GM12873 (cell line): ENCODE measurements at regions not wholly inside any gene's neighbourhood (a gene's known extent, or its start where the extent isn't known, plus 50 kb on each side); places are given as distances from the start of the nearest gene placed in this dataset.

Experiments
- TF ChIP-seq, protein P1 (sequence below): IDR thresholded peaks from 2 replicates; pipeline ENCODE4 v1.5.1; 2012; ENCODE audit warnings: low read depth, mild to moderate bottlenecking, moderate library complexity, low read length, control low read depth; ENCODE audit not compliant: insufficient read depth; ENCODE audit errors: missing control alignments

DNA sequence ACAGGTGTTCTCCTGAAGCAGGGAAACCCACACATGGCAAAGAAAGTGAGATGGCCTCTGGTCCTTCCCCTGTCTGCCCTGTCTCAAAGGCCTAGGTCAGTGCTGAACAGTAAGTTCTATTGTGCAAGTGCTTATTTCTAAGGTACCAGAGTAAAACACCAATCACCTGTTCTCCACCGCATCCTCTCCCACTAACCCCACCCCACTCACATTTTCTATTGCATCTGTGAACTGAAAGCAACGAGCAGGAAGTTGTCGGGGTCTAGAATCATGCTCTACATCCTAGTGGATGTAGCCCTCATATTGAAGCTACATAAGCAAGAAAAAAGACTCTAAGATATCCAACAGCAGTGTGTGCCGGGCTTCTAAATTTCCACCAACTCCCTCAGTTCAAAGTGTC, 265.9 kb downstream of the ENC1 start:
- TF ChIP-seq, protein P1, sequence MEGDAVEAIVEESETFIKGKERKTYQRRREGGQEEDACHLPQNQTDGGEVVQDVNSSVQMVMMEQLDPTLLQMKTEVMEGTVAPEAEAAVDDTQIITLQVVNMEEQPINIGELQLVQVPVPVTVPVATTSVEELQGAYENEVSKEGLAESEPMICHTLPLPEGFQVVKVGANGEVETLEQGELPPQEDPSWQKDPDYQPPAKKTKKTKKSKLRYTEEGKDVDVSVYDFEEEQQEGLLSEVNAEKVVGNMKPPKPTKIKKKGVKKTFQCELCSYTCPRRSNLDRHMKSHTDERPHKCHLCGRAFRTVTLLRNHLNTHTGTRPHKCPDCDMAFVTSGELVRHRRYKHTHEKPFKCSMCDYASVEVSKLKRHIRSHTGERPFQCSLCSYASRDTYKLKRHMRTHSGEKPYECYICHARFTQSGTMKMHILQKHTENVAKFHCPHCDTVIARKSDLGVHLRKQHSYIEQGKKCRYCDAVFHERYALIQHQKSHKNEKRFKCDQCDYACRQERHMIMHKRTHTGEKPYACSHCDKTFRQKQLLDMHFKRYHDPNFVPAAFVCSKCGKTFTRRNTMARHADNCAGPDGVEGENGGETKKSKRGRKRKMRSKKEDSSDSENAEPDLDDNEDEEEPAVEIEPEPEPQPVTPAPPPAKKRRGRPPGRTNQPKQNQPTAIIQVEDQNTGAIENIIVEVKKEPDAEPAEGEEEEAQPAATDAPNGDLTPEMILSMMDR: no peak

DNA sequence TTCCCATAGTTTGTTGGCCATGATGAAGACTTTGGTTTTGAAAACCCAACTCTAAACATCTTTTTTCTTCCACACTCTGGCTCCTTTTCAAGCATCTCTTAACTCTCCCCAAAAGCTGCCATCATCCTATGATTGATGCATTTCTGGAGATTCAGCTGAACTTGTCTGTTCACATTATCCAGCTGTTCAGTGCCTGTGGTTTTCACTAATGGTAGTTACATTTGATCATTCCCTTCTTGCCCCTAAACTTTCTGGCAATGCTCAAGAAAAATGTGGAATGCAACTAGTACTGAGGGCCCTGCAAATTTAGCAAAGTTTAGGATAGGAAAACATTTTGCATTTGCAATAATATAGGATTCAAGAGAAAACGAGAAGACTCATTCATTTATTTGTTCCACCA, 267.5 kb downstream of the ENC1 start:
- TF ChIP-seq, protein P1: no peak

DNA sequence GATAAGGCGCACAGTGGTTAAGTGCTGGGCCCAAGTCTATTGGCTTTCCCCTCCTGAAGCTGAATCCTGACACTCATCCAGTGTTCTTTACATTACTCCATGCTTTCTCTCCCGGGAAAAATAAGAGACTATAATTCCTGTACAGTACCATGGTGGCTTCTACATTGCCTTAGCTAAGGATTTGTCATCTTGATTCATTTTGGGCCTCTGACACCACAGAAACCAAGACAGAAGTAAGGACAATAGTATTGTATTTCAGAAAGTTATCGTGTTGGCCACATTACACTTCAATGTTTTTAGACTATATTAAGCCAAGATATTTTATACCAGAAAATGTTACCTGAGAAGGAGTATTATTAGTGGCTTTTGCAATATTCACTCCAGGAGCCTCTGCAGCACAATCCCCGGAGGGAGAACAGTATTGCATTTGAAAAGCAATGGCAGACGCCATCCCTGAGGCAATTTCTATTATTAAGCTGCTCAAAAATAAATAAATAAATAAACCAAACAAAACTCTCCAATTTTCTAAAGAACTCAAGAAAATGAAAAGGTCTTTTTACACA, 267.9 kb downstream of the ENC1 start:
- TF ChIP-seq, protein P1: no peak

DNA sequence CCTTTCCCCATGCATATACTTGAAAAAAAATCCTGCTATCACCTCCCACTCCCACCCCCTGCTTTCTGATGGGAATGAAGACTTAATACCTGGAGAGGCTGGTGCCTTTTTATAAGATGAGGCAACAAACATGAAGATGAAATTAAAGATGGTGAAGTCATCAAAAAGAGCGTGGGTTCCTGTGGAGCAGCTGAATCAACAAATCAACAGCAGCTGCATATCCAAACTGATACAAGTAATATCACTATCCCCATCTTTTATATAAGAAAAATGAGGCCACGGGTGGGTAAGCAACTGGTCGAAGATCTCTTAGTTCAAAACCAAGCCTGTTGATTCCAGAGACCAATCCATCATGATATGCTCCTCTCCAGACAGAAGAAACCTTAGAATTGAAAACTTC, 268.5 kb downstream of the ENC1 start:
- TF ChIP-seq, protein P1: no peak

DNA sequence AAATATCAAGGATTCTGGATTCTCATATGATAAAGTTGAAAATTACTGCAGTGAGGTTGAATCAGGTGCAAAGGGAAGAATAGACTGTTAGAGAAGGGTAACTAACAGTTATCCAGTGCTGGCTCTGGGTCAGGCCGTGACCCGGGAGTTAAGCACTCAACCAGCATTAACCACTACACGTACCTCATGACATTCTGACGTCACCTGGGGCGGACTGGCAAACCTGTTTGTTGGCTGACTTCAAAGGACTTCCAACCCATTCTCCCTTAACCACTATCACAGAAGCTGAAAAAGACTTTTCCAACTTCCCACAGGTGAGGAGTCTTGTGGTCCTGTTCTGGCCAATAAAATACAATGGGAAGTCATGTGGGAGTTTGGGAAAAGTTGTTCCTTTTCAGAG, 268.9 kb downstream of the ENC1 start:
- TF ChIP-seq, protein P1: no peak

DNA sequence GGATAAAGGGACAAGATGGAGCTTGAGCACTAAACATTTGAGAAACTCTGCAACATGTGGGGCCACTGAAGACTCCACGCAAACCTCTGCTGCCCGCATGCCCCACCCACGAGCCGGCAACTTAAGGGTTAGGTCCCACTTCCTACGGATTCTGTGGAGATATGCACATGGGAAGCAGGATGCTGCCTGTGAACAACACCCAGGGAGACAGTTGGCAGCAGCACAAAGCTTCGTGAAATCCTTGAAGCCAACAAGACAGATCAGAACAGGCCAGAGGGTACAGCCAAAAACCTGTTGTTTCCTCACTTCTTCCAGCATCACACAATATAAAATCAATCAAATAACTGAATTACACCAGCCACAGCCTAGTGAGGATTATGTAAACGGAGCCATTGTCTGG, 270.4 kb downstream of the ENC1 start:
- TF ChIP-seq, protein P1: no peak

DNA sequence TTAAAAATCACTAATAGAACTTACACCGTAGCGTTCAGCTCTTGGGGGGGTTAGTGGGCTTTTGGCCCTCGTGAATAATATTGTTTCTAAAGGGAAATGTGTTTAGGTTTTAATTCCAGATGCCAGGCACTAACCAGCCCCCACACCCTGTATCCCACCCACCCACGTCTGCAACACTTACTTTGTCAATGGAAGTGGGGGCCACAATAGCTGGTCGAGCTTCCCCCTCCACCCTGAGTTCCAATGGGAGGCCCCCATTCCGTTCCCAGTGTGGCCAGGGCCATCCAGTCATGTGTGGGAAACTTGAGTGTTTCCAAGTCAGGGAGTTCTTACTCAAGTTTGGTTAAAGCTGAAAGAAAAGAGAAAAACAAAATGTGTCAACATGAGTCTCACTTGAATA, 271.4 kb downstream of the ENC1 start:
- TF ChIP-seq, protein P1: no peak
